HCT116 (cell line): ENCODE measurements at regions not wholly inside any gene's neighbourhood (a gene's known extent, or its start where the extent isn't known, plus 50 kb on each side); places are given as distances from the start of the nearest gene placed in this dataset.

ENCODE experiments used
- ATAC-seq: fragments of 200-7000 bp; cut with Tn5 transposase; 2 replicates; pipeline ENCODE4 v1.9.1; 2020; ENCODE audit warnings: mild to moderate bottlenecking, moderate library complexity
- BruUV-seq: library from RNA; stranded (reverse); fragments of 400-500 nt; replicated peaks from 2 replicates; lab custom pipeline; 2021; lab: Mats Ljungman, UMichigan
- CTCF ChIA-PET: fragments of 300-600 bp; sonication (Branson Sonifier 250); formaldehyde crosslinking; loops from one replicate; lab custom pipeline; 2021; ENCODE audit warnings: antibody characterized with exemption; lab: Charles Lee
- POLR2A ChIA-PET: fragments of 300-600, 350-600 bp; sonication (Branson Sonifier 250); formaldehyde crosslinking; loops from one replicate; lab custom pipeline; 2021; ENCODE audit warnings: antibody characterized with exemption; lab: Charles Lee
- RAD21 ChIA-PET, 2 experiments: fragments of 300-600 bp; sonication (Branson Sonifier 250); formaldehyde crosslinking; loops; one replicate each; lab custom pipeline; 2023; ENCODE audit warnings: low total read pairs in 2 of 2; ENCODE audit not compliant: uncharacterized antibody in 2 of 2, unreplicated experiment in 2 of 2, low non-redundant PET in 1 of 2; lab: Charles Lee
- DNase-seq: peaks from one replicate; pipeline ENCODE4 v3.0.0-alpha.2; 2010; ENCODE audit warnings: low read depth, low spot score
- H2AFZ ChIP-seq: fragments of 200-600 bp; shearing (Covaris generic), sonication (generic); 2 replicates; pipeline ENCODE4 v1.6.1; 2017; ENCODE audit warnings: low read depth, mixed run types, mixed read lengths, antibody characterized with exemption, low read length; ENCODE audit not compliant: poor library complexity, severe bottlenecking
- H3K27ac ChIP-seq: 2 replicates; pipeline ENCODE4 v1.5.1; 2012; ENCODE audit warnings: low read depth, low read length
- H3K27me3 ChIP-seq: fragments of 200-600 bp; sonication (generic); 2 replicates; pipeline ENCODE4 v1.6.1; 2016; ENCODE audit warnings: mixed run types, low read length, mixed read lengths; ENCODE audit not compliant: insufficient read depth
- H3K36me3 ChIP-seq, 2 experiments: fragments of 200-500 bp in 1 of 2; fragments of 200-600 bp in 1 of 2; sonication (Bioruptor generic) in 1 of 2; sonication (generic) in 1 of 2; 2 replicates each; pipeline versions ENCODE4 v1.5.1 to v1.6.1; 2014 to 2016; ENCODE audit warnings: low read length in 2 of 2, inconsistent platforms in 1 of 2, mixed read lengths in 1 of 2, mixed run types in 1 of 2; ENCODE audit not compliant: insufficient read depth in 2 of 2, control insufficient read depth in 1 of 2
- H3K4me1 ChIP-seq, 2 experiments: fragments of 200-600 bp in 1 of 2; sonication (generic) in 1 of 2; 2 replicates each; pipeline versions ENCODE4 v1.5.1 to v1.6.1; 2012 to 2017; ENCODE audit warnings: low read length in 2 of 2, inconsistent platforms in 1 of 2, mild to moderate bottlenecking in 1 of 2, mixed read lengths in 1 of 2, mixed run types in 1 of 2, moderate library complexity in 1 of 2; ENCODE audit not compliant: insufficient read depth in 2 of 2, control insufficient read depth in 1 of 2
- H3K4me2 ChIP-seq: fragments of 200-600 bp; sonication (generic); 2 replicates; pipeline ENCODE4 v1.6.1; 2017; ENCODE audit warnings: mixed run types, low read length, mixed read lengths
- H3K4me3 ChIP-seq, 2 experiments: fragments of 200-600 bp in 1 of 2; sonication (generic) in 1 of 2; replicated peaks in 1 of 2; 2 replicates each; pipeline ENCODE4 v1.5.1; 2011 to 2016; ENCODE audit warnings: low read length in 2 of 2, control low read depth in 1 of 2, low read depth in 1 of 2, mild to moderate bottlenecking in 1 of 2, mixed read lengths in 1 of 2, mixed run types in 1 of 2
- H3K79me2 ChIP-seq: fragments of 200-600 bp; sonication (generic); 2 replicates; pipeline ENCODE4 v1.6.1; 2017; ENCODE audit warnings: mild to moderate bottlenecking, mixed run types, low read length, moderate library complexity, mixed read lengths; ENCODE audit not compliant: insufficient read depth
- H3K9ac ChIP-seq: fragments of 200-600 bp; sonication (generic); 2 replicates; pipeline ENCODE4 v1.6.1; 2016; ENCODE audit warnings: low read length, mixed read lengths
- H3K9me2 ChIP-seq: fragments of 200-600 bp; sonication (generic), shearing (Covaris generic); 2 replicates; pipeline ENCODE4 v1.6.1; 2017; ENCODE audit warnings: mixed run types, mild to moderate bottlenecking, moderate library complexity; ENCODE audit not compliant: insufficient read depth
- H3K9me3 ChIP-seq, 2 experiments: fragments of 200-500 bp in 1 of 2; fragments of 200-600 bp in 1 of 2; sonication (Bioruptor generic) in 1 of 2; sonication (generic) in 1 of 2; 2 replicates each; pipeline ENCODE4 v1.6.1; 2014 to 2017; ENCODE audit warnings: low read length in 2 of 2, mixed read lengths in 2 of 2, inconsistent platforms in 1 of 2, low read depth in 1 of 2, mild to moderate bottlenecking in 1 of 2, mixed run types in 1 of 2, moderate library complexity in 1 of 2; ENCODE audit not compliant: control insufficient read depth in 1 of 2, insufficient read depth in 1 of 2
- H4K20me1 ChIP-seq: fragments of 200-600 bp; sonication (generic), shearing (Covaris generic); 2 replicates; pipeline ENCODE4 v1.6.1; 2017; ENCODE audit warnings: mixed run types, mild to moderate bottlenecking, moderate library complexity; ENCODE audit not compliant: insufficient read depth
- CBX3 ChIP-seq: IDR thresholded peaks from 2 replicates; pipeline ENCODE4 v1.6.1; 2012; ENCODE audit warnings: low read depth
- EGR1 ChIP-seq: IDR thresholded peaks from 2 replicates; pipeline ENCODE4 v1.6.1; 2012; ENCODE audit warnings: low read depth
- EZH2 ChIP-seq: fragments of 200-600 bp; sonication (generic); IDR thresholded peaks from 2 replicates; pipeline ENCODE4 v1.6.1; 2017; ENCODE audit warnings: antibody characterized with exemption, mixed run types
- EZH2phosphoT487 ChIP-seq: fragments of 200-600 bp; IDR thresholded peaks from 2 replicates; pipeline ENCODE4 v1.6.1; 2018; ENCODE audit warnings: antibody characterized with exemption, borderline replicate concordance
- FOSL1 ChIP-seq: IDR thresholded peaks from 2 replicates; pipeline ENCODE4 v1.6.1; 2012; ENCODE audit warnings: low read depth
- JUND ChIP-seq: IDR thresholded peaks from 2 replicates; pipeline ENCODE4 v1.6.1; 2012
- POLR2A ChIP-seq: IDR thresholded peaks from 2 replicates; pipeline ENCODE4 v1.7.0; 2011; ENCODE audit warnings: borderline replicate concordance; ENCODE audit not compliant: insufficient read depth, insufficient read length; ENCODE audit errors: extremely low read depth
- POLR2AphosphoS5 ChIP-seq: IDR thresholded peaks from 2 replicates; pipeline ENCODE4 v1.6.1; 2011; ENCODE audit warnings: mild to moderate bottlenecking, low read depth, low read length, moderate library complexity
- RAD21 ChIP-seq: IDR thresholded peaks from 2 replicates; pipeline ENCODE4 v1.6.1; 2012; ENCODE audit warnings: low read depth, mild to moderate bottlenecking
- SIN3A ChIP-seq: IDR thresholded peaks from 2 replicates; pipeline ENCODE4 v1.6.1; 2012; ENCODE audit warnings: low read depth
- SP1 ChIP-seq: IDR thresholded peaks from 2 replicates; pipeline ENCODE4 v1.6.1; 2012; ENCODE audit warnings: low read depth
- SRF ChIP-seq: IDR thresholded peaks from 2 replicates; pipeline ENCODE4 v1.6.1; 2012; ENCODE audit warnings: low read depth
- TCF7L2 ChIP-seq: IDR thresholded peaks from 2 replicates; pipeline ENCODE4 v1.7.0; 2011; ENCODE audit warnings: borderline replicate concordance, inconsistent platforms; ENCODE audit not compliant: insufficient read depth, insufficient read length; ENCODE audit errors: extremely low read depth
- YY1 ChIP-seq: IDR thresholded peaks from 2 replicates; pipeline ENCODE4 v1.6.1; 2011; ENCODE audit warnings: low read length, low read depth, moderate library complexity, mild to moderate bottlenecking; ENCODE audit not compliant: insufficient replicate concordance; ENCODE audit errors: extremely low read depth
- ZFX ChIP-seq: fragments of 450-650 bp; IDR thresholded peaks from 2 replicates; pipeline ENCODE4 v1.6.1; 2017
- intact Hi-C: fragments of 100-400 bp; cut with micrococcal nuclease; formaldehyde crosslinking; loops from 2 replicates; pipeline ENCODE4 v1.10.0; 2022
- TF ChIP-seq, protein P1 (sequence below): IDR thresholded peaks from 2 replicates; pipeline ENCODE4 v1.6.1; 2011; ENCODE audit warnings: mild to moderate bottlenecking, low read length, moderate library complexity; ENCODE audit not compliant: insufficient replicate concordance; ENCODE audit errors: extremely low read depth
- TF ChIP-seq, protein P2 (sequence below): IDR thresholded peaks from 2 replicates; pipeline ENCODE4 v1.6.1; 2012
- TF ChIP-seq, protein P3 (sequence below): IDR thresholded peaks from 2 replicates; pipeline ENCODE4 v1.6.1; 2012; ENCODE audit warnings: low read depth
- TF ChIP-seq, protein P4 (sequence below), 3 experiments: fragments of 200-600 bp in 1 of 3; sonication (generic) in 1 of 3; IDR thresholded peaks in 2 of 3; conservative IDR thresholded peaks in 1 of 3; 2 replicates each; pipeline ENCODE4 v1.5.1; 2012 to 2017; ENCODE audit warnings: low read depth in 2 of 3, low read length in 2 of 3, antibody characterized with exemption in 1 of 3, borderline replicate concordance in 1 of 3, control low read depth in 1 of 3, mild to moderate bottlenecking in 1 of 3, mixed read lengths in 1 of 3, mixed run types in 1 of 3, moderate library complexity in 1 of 3; ENCODE audit not compliant: insufficient read depth in 1 of 3
- TF ChIP-seq, protein P5 (sequence below): IDR thresholded peaks from 2 replicates; pipeline ENCODE4 v1.6.1; 2012

DNA sequence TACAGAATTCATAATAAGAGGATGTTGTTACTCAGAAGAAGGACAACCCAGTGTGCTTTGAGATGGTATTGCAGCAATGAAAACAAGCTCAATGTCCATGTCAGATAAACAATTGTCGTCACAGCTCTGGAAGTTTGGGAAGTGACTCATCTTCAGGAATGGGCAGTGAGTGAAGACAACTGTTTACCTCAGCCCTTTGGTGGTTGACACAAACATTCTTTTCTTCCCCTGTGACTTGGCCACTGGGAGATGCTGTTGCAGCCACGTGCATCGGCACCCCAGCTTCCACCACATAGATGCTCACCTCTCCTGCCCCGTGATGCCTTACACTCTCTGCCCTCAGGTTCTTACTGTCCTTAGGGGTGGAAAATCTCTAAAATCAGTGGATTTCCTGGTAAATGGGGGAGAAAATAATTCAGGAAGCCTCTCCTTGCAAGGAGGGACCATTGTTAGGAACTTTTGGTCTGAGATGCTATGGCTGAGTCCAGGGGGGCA lies 114.1 kb upstream of the GALNT15 start:
- no peaks in the 10 kb centered on the region for H4K20me1 ChIP-seq
- TF ChIP-seq EGR1: no peak
- no peak for TF ChIP-seq EZH2phosphoT487
- peak; percentile 56; the same call in 1 of the 2 replicates for TF ChIP-seq POLR2AphosphoS5
- peak; percentile 98 for TF ChIP-seq JUND
- TF ChIP-seq, protein P1, sequence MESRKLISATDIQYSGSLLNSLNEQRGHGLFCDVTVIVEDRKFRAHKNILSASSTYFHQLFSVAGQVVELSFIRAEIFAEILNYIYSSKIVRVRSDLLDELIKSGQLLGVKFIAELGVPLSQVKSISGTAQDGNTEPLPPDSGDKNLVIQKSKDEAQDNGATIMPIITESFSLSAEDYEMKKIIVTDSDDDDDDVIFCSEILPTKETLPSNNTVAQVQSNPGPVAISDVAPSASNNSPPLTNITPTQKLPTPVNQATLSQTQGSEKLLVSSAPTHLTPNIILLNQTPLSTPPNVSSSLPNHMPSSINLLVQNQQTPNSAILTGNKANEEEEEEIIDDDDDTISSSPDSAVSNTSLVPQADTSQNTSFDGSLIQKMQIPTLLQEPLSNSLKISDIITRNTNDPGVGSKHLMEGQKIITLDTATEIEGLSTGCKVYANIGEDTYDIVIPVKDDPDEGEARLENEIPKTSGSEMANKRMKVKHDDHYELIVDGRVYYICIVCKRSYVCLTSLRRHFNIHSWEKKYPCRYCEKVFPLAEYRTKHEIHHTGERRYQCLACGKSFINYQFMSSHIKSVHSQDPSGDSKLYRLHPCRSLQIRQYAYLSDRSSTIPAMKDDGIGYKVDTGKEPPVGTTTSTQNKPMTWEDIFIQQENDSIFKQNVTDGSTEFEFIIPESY: no peak
- 0 out of 2 replicates have a peak, but pooled peaks have one; percentile 26 for TF ChIP-seq SRF
- peak; percentile 40 for TF ChIP-seq YY1
- no peak for TF ChIP-seq EZH2
- TF ChIP-seq TCF7L2: no peak
- TF ChIP-seq, protein P2, sequence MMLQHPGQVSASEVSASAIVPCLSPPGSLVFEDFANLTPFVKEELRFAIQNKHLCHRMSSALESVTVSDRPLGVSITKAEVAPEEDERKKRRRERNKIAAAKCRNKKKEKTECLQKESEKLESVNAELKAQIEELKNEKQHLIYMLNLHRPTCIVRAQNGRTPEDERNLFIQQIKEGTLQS: peak; percentile 76
- TF ChIP-seq SP1: peak; percentile 92
- TF ChIP-seq RAD21: peak; percentile 58
- peak; percentile 90 for TF ChIP-seq CBX3
- TF ChIP-seq FOSL1: peak; percentile 90
- TF ChIP-seq, protein P3, sequence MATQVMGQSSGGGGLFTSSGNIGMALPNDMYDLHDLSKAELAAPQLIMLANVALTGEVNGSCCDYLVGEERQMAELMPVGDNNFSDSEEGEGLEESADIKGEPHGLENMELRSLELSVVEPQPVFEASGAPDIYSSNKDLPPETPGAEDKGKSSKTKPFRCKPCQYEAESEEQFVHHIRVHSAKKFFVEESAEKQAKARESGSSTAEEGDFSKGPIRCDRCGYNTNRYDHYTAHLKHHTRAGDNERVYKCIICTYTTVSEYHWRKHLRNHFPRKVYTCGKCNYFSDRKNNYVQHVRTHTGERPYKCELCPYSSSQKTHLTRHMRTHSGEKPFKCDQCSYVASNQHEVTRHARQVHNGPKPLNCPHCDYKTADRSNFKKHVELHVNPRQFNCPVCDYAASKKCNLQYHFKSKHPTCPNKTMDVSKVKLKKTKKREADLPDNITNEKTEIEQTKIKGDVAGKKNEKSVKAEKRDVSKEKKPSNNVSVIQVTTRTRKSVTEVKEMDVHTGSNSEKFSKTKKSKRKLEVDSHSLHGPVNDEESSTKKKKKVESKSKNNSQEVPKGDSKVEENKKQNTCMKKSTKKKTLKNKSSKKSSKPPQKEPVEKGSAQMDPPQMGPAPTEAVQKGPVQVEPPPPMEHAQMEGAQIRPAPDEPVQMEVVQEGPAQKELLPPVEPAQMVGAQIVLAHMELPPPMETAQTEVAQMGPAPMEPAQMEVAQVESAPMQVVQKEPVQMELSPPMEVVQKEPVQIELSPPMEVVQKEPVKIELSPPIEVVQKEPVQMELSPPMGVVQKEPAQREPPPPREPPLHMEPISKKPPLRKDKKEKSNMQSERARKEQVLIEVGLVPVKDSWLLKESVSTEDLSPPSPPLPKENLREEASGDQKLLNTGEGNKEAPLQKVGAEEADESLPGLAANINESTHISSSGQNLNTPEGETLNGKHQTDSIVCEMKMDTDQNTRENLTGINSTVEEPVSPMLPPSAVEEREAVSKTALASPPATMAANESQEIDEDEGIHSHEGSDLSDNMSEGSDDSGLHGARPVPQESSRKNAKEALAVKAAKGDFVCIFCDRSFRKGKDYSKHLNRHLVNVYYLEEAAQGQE: no peak
- TF ChIP-seq, protein P4, sequence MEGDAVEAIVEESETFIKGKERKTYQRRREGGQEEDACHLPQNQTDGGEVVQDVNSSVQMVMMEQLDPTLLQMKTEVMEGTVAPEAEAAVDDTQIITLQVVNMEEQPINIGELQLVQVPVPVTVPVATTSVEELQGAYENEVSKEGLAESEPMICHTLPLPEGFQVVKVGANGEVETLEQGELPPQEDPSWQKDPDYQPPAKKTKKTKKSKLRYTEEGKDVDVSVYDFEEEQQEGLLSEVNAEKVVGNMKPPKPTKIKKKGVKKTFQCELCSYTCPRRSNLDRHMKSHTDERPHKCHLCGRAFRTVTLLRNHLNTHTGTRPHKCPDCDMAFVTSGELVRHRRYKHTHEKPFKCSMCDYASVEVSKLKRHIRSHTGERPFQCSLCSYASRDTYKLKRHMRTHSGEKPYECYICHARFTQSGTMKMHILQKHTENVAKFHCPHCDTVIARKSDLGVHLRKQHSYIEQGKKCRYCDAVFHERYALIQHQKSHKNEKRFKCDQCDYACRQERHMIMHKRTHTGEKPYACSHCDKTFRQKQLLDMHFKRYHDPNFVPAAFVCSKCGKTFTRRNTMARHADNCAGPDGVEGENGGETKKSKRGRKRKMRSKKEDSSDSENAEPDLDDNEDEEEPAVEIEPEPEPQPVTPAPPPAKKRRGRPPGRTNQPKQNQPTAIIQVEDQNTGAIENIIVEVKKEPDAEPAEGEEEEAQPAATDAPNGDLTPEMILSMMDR (IDR thresholded peaks at IDR 0.05 in 2 of 3, conservative IDR thresholded peaks at IDR 0.05 in 1 of 3; ENCODE audit: borderline replicate concordance in 1 of 3, insufficient read depth in 1 of 3, low read depth in 2 of 3, low read length in 2 of 3): peak; percentile 21 to 55 (median 42); a peak in 4 of 6 replicates
- no peak for TF ChIP-seq ZFX
- no peak for TF ChIP-seq POLR2A
- TF ChIP-seq, protein P5, sequence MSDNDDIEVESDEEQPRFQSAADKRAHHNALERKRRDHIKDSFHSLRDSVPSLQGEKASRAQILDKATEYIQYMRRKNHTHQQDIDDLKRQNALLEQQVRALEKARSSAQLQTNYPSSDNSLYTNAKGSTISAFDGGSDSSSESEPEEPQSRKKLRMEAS: peak; percentile 98
- TF ChIP-seq SIN3A: peak; percentile 90

More for the DNA sequence above, 114.1 kb upstream of the GALNT15 start:
- Histone ChIP-seq H3K9me2 (no peaks in the 10 kb centered on the region), H3K9me3 (no peaks in the 10 kb centered on the region), H3K9ac (peak overlapping the region; percentile 31), H3K4me1 (peaks cover 20 to 40% of the 10 kb centered on the region in 2 experiments), H3K36me3 (no peaks in the 10 kb centered on the region), H3K79me2 (no peaks in the 10 kb centered on the region), H3K4me2 (peak overlapping the region; percentile 66), H3K27me3 (no peaks in the 10 kb centered on the region), H3K27ac (peak overlapping the region; percentile 48), H3K4me3 (peak overlapping the region in 1 of 2 experiments; percentile 16; a peak in 1 of 4 replicates), H2AFZ (peak overlapping the region; percentile 67)
- intact Hi-C loops: loop anchor here (1.0 kb wide), 1 partner anchor 41 kb away; no protein-coding TSS in a partner anchor
- ChIA-PET POLR2A (interaction anchor here (0.7 to 1.4 kb wide), 4 partner anchors 9 to 205 kb away, joined by 3 to 5 read pairs (median 4); partner anchors contain the start of genes DPH3 and OXNAD1), RAD21 (interaction anchor here (0.7 to 1.5 kb wide), 2 partner anchors 118 kb away, joined by 3 to 5 read pairs; no protein-coding TSS in a partner anchor), CTCF (interaction anchor here (0.9 to 3.5 kb wide), 4 partner anchors 9 to 118 kb away, joined by 3 to 27 read pairs (median 10); no protein-coding TSS in a partner anchor)
- no TSS peak for BruUV-seq
- peak; percentile 96 for DNase-seq
- ATAC-seq: peak; percentile 91
